ENCODE measurements at regions not wholly inside any gene's neighbourhood (a gene's known extent, or its start where the extent isn't known, plus 50 kb on each side); places are given as distances from the start of the nearest gene placed in this dataset.
"Not testable (repeated sequence)": the region's sequence is repeated elsewhere in the genome, so short reads cannot be mapped to it uniquely, and the experiment has no call there.

GRCh38 chr18:73340135-73340977, 472.6 kb upstream of the NETO1 start:
- H3K27ac ChIP-seq = no peak overlapping the region
- WGBS (ENCODE audit: low lambda C conversion rate, missing lambda C conversion rate) = 57% methylated on average over 8 of the region's 8 CpGs
- H3K9me2 ChIP-seq (replicated peaks; ENCODE audit: insufficient read depth) = no peaks in the 10 kb centered on the region
- H3K36me3 ChIP-seq (replicated peaks; ENCODE audit: insufficient read depth, low read depth) = no peaks in the 10 kb centered on the region
- H3K9me3 ChIP-seq (ENCODE audit: low read depth) = no peaks in the 10 kb centered on the region
- no peaks in the 10 kb centered on the region for H3K27me3 ChIP-seq
- peak overlapping the region; percentile 23 for H2AFZ ChIP-seq
- H3K4me2 ChIP-seq = peak overlapping the region; percentile 58
- H3K79me2 ChIP-seq = no peaks in the 10 kb centered on the region
- H3K4me1 ChIP-seq (ENCODE audit: insufficient read depth) = no peaks in the 10 kb centered on the region
- no peak for DNase-seq (ENCODE audit: low spot score)
- no peaks in the 10 kb centered on the region for H4K20me1 ChIP-seq (ENCODE audit: insufficient read depth, poor library complexity, severe bottlenecking)
- no peak for TF ChIP-seq EZH2phosphoT487 (IDR thresholded peaks at IDR 0.05; ENCODE audit: low read depth, severe bottlenecking, unreplicated experiment)
- no peak for TF ChIP-seq EZH2 (IDR thresholded peaks at IDR 0.05; ENCODE audit: borderline replicate concordance)
- TF ChIP-seq, protein P1, sequence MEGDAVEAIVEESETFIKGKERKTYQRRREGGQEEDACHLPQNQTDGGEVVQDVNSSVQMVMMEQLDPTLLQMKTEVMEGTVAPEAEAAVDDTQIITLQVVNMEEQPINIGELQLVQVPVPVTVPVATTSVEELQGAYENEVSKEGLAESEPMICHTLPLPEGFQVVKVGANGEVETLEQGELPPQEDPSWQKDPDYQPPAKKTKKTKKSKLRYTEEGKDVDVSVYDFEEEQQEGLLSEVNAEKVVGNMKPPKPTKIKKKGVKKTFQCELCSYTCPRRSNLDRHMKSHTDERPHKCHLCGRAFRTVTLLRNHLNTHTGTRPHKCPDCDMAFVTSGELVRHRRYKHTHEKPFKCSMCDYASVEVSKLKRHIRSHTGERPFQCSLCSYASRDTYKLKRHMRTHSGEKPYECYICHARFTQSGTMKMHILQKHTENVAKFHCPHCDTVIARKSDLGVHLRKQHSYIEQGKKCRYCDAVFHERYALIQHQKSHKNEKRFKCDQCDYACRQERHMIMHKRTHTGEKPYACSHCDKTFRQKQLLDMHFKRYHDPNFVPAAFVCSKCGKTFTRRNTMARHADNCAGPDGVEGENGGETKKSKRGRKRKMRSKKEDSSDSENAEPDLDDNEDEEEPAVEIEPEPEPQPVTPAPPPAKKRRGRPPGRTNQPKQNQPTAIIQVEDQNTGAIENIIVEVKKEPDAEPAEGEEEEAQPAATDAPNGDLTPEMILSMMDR (IDR thresholded peaks at IDR 0.05; ENCODE audit: poor library complexity) = no peak
- no peak overlapping the region for H3K4me3 ChIP-seq

DNA sequence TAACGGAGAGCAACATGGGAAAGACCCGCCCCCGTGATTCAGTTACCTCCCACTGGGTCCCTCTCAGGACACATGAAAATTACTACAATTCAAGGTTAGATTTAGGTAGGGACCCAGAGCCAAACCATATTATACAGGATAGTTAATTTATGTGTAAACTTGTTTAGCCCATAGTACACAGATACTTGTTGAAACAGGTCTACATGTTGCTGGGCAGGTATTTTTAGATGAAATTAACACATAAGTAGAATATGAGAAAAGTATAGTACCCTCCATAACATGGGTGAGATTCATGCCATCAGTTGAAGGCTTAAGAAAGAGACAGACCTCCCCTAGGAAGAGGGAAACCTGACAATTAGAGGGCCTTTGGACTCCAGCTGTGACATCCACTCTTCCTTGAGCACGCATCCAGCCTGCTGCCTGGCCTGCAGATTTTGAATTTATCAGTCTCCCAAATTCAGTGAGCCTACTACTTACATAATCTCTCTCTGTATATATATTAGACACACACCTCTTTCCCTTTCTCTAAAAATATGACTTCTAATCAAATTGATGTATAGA, 463.5 kb upstream of the NETO1 start:
- Histone ChIP-seq H3K4me2 (no peak overlapping the region), H3K4me1 (ENCODE audit: insufficient read depth) (no peaks in the 10 kb centered on the region), H3K27ac (no peak overlapping the region), H2AFZ (no peak overlapping the region), H3K27me3 (no peaks in the 10 kb centered on the region), H4K20me1 (ENCODE audit: insufficient read depth, poor library complexity, severe bottlenecking) (no peaks in the 10 kb centered on the region), H3K9me2 (replicated peaks; ENCODE audit: insufficient read depth) (no peaks in the 10 kb centered on the region), H3K79me2 (no peaks in the 10 kb centered on the region), H3K9me3 (ENCODE audit: low read depth) (no peaks in the 10 kb centered on the region), H3K36me3 (replicated peaks; ENCODE audit: insufficient read depth, low read depth) (no peaks in the 10 kb centered on the region), H3K4me3 (no peak overlapping the region)
- no peak for DNase-seq (ENCODE audit: low spot score)
- 92% methylated on average over 4 of the region's 4 CpGs for WGBS (ENCODE audit: low lambda C conversion rate, missing lambda C conversion rate)
- TF ChIP-seq EZH2 (IDR thresholded peaks at IDR 0.05; ENCODE audit: borderline replicate concordance) (no peak), EZH2phosphoT487 (IDR thresholded peaks at IDR 0.05; ENCODE audit: low read depth, severe bottlenecking, unreplicated experiment) (no peak)
- TF ChIP-seq, protein P1 (IDR thresholded peaks at IDR 0.05; ENCODE audit: poor library complexity) = no peak

DNA sequence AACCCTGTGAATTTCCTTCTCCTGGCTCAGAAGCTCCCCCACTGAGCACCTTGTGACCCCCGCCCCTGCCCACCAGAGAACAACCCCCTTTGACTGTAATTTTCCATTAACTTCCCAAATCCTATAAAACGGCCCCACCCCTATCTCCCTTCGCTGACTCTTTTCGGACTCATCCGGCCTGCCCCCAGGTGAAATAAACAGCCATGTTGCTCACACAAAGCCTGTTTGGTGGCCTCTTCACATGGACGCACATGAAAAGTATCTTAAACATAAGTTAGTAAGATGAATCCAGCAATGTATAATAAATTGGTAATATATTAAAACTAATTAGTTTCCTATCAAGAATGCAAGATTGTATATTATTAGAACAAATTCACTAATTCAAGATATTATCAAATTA, 462.3 kb upstream of the NETO1 start:
- not testable (repeated sequence) for H3K79me2 ChIP-seq; H3K36me3 ChIP-seq (replicated peaks; ENCODE audit: insufficient read depth, low read depth); H3K9me2 ChIP-seq (replicated peaks; ENCODE audit: insufficient read depth); H2AFZ ChIP-seq; H3K4me3 ChIP-seq; H3K4me2 ChIP-seq; H3K27me3 ChIP-seq; H3K27ac ChIP-seq; DNase-seq (ENCODE audit: low spot score); H3K4me1 ChIP-seq (ENCODE audit: insufficient read depth); H4K20me1 ChIP-seq (ENCODE audit: insufficient read depth, poor library complexity, severe bottlenecking); H3K9me3 ChIP-seq (ENCODE audit: low read depth)
- WGBS (ENCODE audit: low lambda C conversion rate, missing lambda C conversion rate) = 79% methylated on average over 6 of the region's 6 CpGs

DNA sequence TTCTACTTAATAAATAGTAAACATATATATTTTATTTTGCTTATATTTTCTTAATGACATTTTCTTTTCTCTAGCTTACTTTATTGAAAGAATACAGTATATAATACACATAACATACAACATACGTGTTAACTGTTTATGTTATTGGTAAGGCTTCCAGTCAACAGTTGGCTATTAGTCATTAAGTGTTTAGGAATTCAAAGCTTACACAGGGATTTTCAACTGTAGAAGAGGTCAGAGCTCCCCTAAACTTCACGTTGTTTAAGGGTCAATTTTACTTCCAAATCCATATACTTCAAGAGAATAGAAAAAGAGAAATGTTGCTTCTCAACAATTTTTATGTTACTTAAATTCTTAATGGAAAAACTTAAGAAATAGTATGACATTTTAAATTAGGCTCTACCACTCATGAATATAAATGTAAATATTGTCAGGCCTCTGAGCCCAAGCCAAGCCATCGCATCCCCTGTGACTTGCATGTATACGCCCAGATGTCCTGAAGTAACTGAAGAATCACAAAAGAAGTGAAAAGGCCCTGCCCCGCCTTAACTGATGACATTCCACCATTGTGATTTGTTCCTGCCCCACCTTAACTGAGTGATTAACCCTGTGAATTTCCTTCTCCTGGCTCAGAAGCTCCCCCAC, 456.5 kb upstream of the NETO1 start:
- WGBS (ENCODE audit: low lambda C conversion rate, missing lambda C conversion rate) = 89% methylated on average over 4 of the region's 5 CpGs
- not testable (repeated sequence) for H3K36me3 ChIP-seq (replicated peaks; ENCODE audit: insufficient read depth, low read depth); H3K9me2 ChIP-seq (replicated peaks; ENCODE audit: insufficient read depth); H3K4me2 ChIP-seq; H3K4me3 ChIP-seq; H3K79me2 ChIP-seq; H4K20me1 ChIP-seq (ENCODE audit: insufficient read depth, poor library complexity, severe bottlenecking); DNase-seq (ENCODE audit: low spot score); H3K9me3 ChIP-seq (ENCODE audit: low read depth); H3K4me1 ChIP-seq (ENCODE audit: insufficient read depth); H3K27me3 ChIP-seq; H3K27ac ChIP-seq; H2AFZ ChIP-seq

Data from hepatocyte (in vitro differentiated cells).